PC-3 (cell line): ENCODE measurements at regions not wholly inside any gene's neighbourhood (a gene's known extent, or its start where the extent isn't known, plus 50 kb on each side); places are given as distances from the start of the nearest gene placed in this dataset.

ENCODE experiments used
- ATAC-seq: fragments of 200-7000 bp; cut with Tn5 transposase; 2 replicates; pipeline ENCODE4 v1.9.1; 2020; ENCODE audit warnings: mild to moderate bottlenecking, moderate library complexity
- BruUV-seq: library from RNA; stranded (reverse); fragments of 400-500 nt; replicated peaks from 2 replicates; lab custom pipeline; 2021; lab: Mats Ljungman, UMichigan
- CTCF ChIA-PET: fragments of 300-600 bp; sonication (Branson Sonifier 250); formaldehyde crosslinking; loops from one replicate; lab custom pipeline; 2022; ENCODE audit warnings: antibody characterized with exemption; lab: Charles Lee
- POLR2A ChIA-PET: fragments of 300-600 bp; sonication (Branson Sonifier 250); formaldehyde crosslinking; loops from one replicate; lab custom pipeline; 2022; ENCODE audit warnings: antibody characterized with exemption; ENCODE audit not compliant: unreplicated experiment; lab: Charles Lee
- DNase-seq: peaks from one replicate; pipeline ENCODE4 v3.0.0-alpha.2; 2015
- H2AFZ ChIP-seq: fragments of 300-600 bp; sonication (generic); 2 replicates; pipeline ENCODE4 v1.6.0; 2016; ENCODE audit warnings: antibody characterized with exemption, low read length
- H3F3A ChIP-seq: fragments of 300-600 bp; sonication (generic); one replicate; pipeline ENCODE4 v1.6.0; 2017; ENCODE audit warnings: antibody characterized with exemption, low read length, control low read depth, mild to moderate bottlenecking; ENCODE audit not compliant: unreplicated experiment
- H3K27ac ChIP-seq: fragments of 300-600 bp; sonication (generic); 2 replicates; pipeline ENCODE4 v1.5.1; 2016; ENCODE audit warnings: mild to moderate bottlenecking, low read length
- H3K27me3 ChIP-seq: fragments of 300-600 bp; sonication (generic); 2 replicates; pipeline ENCODE4 v1.6.1; 2016; ENCODE audit warnings: low read length, mixed read lengths
- H3K36me3 ChIP-seq: fragments of 300-600 bp; sonication (generic); 2 replicates; pipeline ENCODE4 v1.6.1; 2016; ENCODE audit warnings: low read depth, mixed run types, low read length, mixed read lengths
- H3K4me1 ChIP-seq: fragments of 300-600 bp; sonication (generic); 2 replicates; pipeline ENCODE4 v1.5.1; 2016; ENCODE audit warnings: low read length; ENCODE audit not compliant: insufficient read depth
- H3K4me2 ChIP-seq: fragments of 300-600 bp; sonication (generic); 2 replicates; pipeline ENCODE4 v1.6.0; 2016; ENCODE audit warnings: low read length
- H3K4me3 ChIP-seq: fragments of 300-600 bp; sonication (generic); 2 replicates; pipeline ENCODE4 v1.5.1; 2016; ENCODE audit warnings: mild to moderate bottlenecking, low read length, mixed read lengths
- H3K79me2 ChIP-seq: fragments of 300-600 bp; sonication (generic); 2 replicates; pipeline ENCODE4 v1.6.1; 2017; ENCODE audit warnings: low read length, mixed read lengths
- H3K9ac ChIP-seq: fragments of 300-600 bp; sonication (generic); 2 replicates; pipeline ENCODE4 v1.6.0; 2016; ENCODE audit warnings: mild to moderate bottlenecking, low read length
- H3K9me2 ChIP-seq: fragments of 300-600 bp; sonication (generic); replicated peaks from 2 replicates; pipeline ENCODE4 v1.6.1; 2016; ENCODE audit warnings: mixed run types, low read length, mixed read lengths
- H3K9me3 ChIP-seq: fragments of 300-600 bp; sonication (generic); 2 replicates; pipeline ENCODE4 v1.6.1; 2016; ENCODE audit warnings: low read length, mixed read lengths
- H4K20me1 ChIP-seq: fragments of 300-600 bp; sonication (generic); 2 replicates; pipeline ENCODE4 v1.6.1; 2016; ENCODE audit warnings: low read length, mixed read lengths
- EZH2 ChIP-seq: fragments of 300-600 bp; sonication (generic); IDR thresholded peaks from one replicate; pipeline ENCODE4 v1.6.1; 2017; ENCODE audit warnings: antibody characterized with exemption, mild to moderate bottlenecking, low read length; ENCODE audit not compliant: unreplicated experiment
- EZH2phosphoT487 ChIP-seq: fragments of 300-600 bp; sonication (generic); IDR thresholded peaks from 2 replicates; pipeline ENCODE4 v1.6.1; 2018; ENCODE audit warnings: mild to moderate bottlenecking, antibody characterized with exemption, low read length, borderline replicate concordance
- intact Hi-C: fragments of 100-400 bp; cut with micrococcal nuclease; formaldehyde crosslinking; loops from 2 replicates; pipeline ENCODE4 v1.9.0; 2023
- TF ChIP-seq, protein P1 (sequence below): fragments of 300-600 bp; sonication (generic); conservative IDR thresholded peaks from 2 replicates; pipeline ENCODE4 v1.5.1; 2017; ENCODE audit warnings: antibody characterized with exemption, low read depth, mild to moderate bottlenecking, low read length

DNA sequence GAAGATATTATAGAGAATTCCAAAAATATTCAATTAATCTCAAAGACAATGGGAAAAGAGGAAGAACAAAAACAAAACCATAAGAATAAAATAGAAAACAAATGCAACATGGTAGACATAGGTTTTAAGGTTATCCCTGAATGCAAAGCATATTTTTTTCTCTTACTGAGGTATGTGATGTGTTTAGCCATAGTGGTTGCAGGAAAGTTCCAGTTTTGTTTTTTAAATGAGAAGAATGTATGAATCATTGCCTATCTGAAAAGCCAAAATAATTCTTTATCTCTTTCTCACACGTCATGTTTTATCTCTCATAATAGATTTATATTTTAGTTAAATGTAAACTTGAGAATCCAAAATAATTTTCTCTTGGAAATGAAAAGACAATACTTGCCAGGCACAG lies 2591.7 kb upstream of the PCDH20 start:
- H2AFZ ChIP-seq: no peak overlapping the region
- no peaks in the 10 kb centered on the region for H3F3A ChIP-seq
- POLR2A ChIA-PET: no interaction called here
- H3K4me2 ChIP-seq: no peak overlapping the region
- no peaks in the 10 kb centered on the region for H3K36me3 ChIP-seq
- ATAC-seq (no peak), DNase-seq (no peak)
- TF ChIP-seq, protein P1, sequence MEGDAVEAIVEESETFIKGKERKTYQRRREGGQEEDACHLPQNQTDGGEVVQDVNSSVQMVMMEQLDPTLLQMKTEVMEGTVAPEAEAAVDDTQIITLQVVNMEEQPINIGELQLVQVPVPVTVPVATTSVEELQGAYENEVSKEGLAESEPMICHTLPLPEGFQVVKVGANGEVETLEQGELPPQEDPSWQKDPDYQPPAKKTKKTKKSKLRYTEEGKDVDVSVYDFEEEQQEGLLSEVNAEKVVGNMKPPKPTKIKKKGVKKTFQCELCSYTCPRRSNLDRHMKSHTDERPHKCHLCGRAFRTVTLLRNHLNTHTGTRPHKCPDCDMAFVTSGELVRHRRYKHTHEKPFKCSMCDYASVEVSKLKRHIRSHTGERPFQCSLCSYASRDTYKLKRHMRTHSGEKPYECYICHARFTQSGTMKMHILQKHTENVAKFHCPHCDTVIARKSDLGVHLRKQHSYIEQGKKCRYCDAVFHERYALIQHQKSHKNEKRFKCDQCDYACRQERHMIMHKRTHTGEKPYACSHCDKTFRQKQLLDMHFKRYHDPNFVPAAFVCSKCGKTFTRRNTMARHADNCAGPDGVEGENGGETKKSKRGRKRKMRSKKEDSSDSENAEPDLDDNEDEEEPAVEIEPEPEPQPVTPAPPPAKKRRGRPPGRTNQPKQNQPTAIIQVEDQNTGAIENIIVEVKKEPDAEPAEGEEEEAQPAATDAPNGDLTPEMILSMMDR: no peak
- TF ChIP-seq EZH2 (no peak), EZH2phosphoT487 (no peak)
- no peak overlapping the region for H3K27ac ChIP-seq
- no peak overlapping the region for H3K9ac ChIP-seq
- no peaks in the 10 kb centered on the region for H3K4me1 ChIP-seq
- H4K20me1 ChIP-seq: no peaks in the 10 kb centered on the region
- H3K4me3 ChIP-seq: no peak overlapping the region
- intact Hi-C loops: no loop called here
- BruUV-seq: no TSS peak
- CTCF ChIA-PET: no interaction called here
- no peaks in the 10 kb centered on the region for H3K27me3 ChIP-seq
- no peaks in the 10 kb centered on the region for H3K9me3 ChIP-seq
- no peaks in the 10 kb centered on the region for H3K9me2 ChIP-seq
- no peaks in the 10 kb centered on the region for H3K79me2 ChIP-seq

DNA sequence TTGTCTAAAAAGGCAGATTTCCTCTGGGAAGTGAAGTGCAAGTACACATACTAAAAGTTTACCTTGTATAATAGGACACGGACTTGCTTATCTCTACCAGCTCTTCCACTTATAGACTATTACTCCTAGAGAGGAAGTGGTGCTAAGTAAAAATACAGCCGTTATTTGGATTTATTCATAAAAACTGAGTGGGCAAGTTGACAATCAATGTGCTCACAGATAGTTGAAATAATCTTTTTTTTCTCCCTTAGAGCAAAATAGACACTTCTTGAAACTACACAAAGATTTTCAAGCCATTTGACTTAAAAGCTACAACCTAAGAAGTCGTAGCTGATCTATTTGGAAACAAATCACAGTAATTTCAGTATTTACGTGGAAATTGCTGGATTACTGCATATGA lies 2584.7 kb upstream of the PCDH20 start:
- Histone ChIP-seq H3F3A (no peaks in the 10 kb centered on the region), H3K9ac (no peak overlapping the region), H3K9me2 (no peaks in the 10 kb centered on the region), H2AFZ (no peak overlapping the region), H4K20me1 (no peaks in the 10 kb centered on the region), H3K9me3 (no peaks in the 10 kb centered on the region), H3K4me1 (no peaks in the 10 kb centered on the region), H3K79me2 (no peaks in the 10 kb centered on the region), H3K36me3 (no peaks in the 10 kb centered on the region), H3K4me2 (no peak overlapping the region), H3K27me3 (no peaks in the 10 kb centered on the region), H3K4me3 (no peak overlapping the region), H3K27ac (no peak overlapping the region)
- DNase-seq (no peak), ATAC-seq (no peak)
- no TSS peak for BruUV-seq
- TF ChIP-seq EZH2 (no peak), EZH2phosphoT487 (no peak)
- TF ChIP-seq, protein P1: no peak
- intact Hi-C loops: no loop called here
- ChIA-PET POLR2A (no interaction called here), CTCF (no interaction called here)

DNA sequence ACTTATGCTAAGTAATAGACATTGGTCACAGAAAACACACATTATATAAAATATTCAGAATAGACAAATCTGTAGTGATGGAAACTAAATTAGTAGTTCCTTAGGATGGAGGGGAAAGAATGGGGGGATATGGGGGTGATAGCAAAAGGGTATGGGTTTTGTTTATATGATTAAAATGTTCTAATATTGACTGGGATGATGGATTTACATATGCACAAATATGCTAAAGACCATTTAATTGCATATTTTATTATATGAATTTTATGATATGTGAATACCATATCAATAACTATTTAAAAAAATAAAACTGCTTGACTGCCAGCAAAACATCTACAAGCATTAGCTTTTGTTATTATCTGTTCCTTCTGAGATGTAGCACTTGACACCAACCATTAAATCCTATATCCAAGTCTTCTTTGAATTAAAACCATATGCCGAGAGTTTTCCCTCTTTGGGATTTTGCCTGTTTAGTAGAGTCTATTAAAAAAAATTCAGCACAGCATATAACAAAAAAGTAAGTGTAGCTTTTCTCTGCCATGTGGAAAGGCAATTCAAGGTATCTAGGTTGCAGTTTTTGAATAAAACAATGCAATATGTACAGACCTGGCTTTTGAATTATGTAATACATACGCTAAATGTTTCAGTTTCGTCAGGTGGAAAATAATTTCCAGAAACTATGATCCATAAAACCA lies 2584.1 kb upstream of the PCDH20 start:
- H3K36me3 ChIP-seq: no peaks in the 10 kb centered on the region
- CTCF ChIA-PET: no interaction called here
- no peak overlapping the region for H3K4me2 ChIP-seq
- H3K4me3 ChIP-seq: no peak overlapping the region
- POLR2A ChIA-PET: no interaction called here
- H4K20me1 ChIP-seq: no peaks in the 10 kb centered on the region
- intact Hi-C loops: no loop called here
- H3K9ac ChIP-seq: no peak overlapping the region
- DNase-seq: no peak
- TF ChIP-seq EZH2phosphoT487 (no peak), EZH2 (no peak)
- TF ChIP-seq, protein P1: no peak
- BruUV-seq: no TSS peak
- no peaks in the 10 kb centered on the region for H3K9me3 ChIP-seq
- no peak overlapping the region for H2AFZ ChIP-seq
- ATAC-seq: no peak
- no peaks in the 10 kb centered on the region for H3K27me3 ChIP-seq
- no peaks in the 10 kb centered on the region for H3K79me2 ChIP-seq
- no peaks in the 10 kb centered on the region for H3K4me1 ChIP-seq
- H3K27ac ChIP-seq: no peak overlapping the region
- no peaks in the 10 kb centered on the region for H3F3A ChIP-seq
- H3K9me2 ChIP-seq: no peaks in the 10 kb centered on the region
